GM12864 (cell line): ENCODE measurements at regions not wholly inside any gene's neighbourhood (a gene's known extent, or its start where the extent isn't known, plus 50 kb on each side); places are given as distances from the start of the nearest gene placed in this dataset.
A peak's percentile ranks its signal among the peaks of the same experiment; 100 is the strongest.
"Not testable (repeated sequence)": the region's sequence is repeated elsewhere in the genome, so short reads cannot be mapped to it uniquely, and the experiment has no call there.

Experiments used
- DNase-seq: peaks from one replicate; pipeline ENCODE4 v3.0.0-alpha.2; 2011; ENCODE audit warnings: low read depth
- H3K4me3 ChIP-seq: 2 replicates; pipeline ENCODE4 v1.5.1; 2011; ENCODE audit warnings: mild to moderate bottlenecking, low read depth, low read length, control low read depth
- CTCF ChIP-seq: IDR thresholded peaks from 2 replicates; pipeline ENCODE4 v1.5.1; 2011; ENCODE audit warnings: low read depth, mild to moderate bottlenecking, moderate library complexity, low read length, control low read depth, inconsistent platforms; ENCODE audit errors: missing control alignments

- H3K4me3 ChIP-seq, result no peak overlapping the region
- no peak for DNase-seq
- TF ChIP-seq CTCF, result no peak
These were observed 128.3 kb upstream of the MED14 start for GRCh38 chrX:40863671-40864070.

GRCh38 chrX:40864972-40865371, 129.6 kb upstream of the MED14 start:
- no peak for DNase-seq
- no peak for TF ChIP-seq CTCF
- no peak overlapping the region for H3K4me3 ChIP-seq

DNA sequence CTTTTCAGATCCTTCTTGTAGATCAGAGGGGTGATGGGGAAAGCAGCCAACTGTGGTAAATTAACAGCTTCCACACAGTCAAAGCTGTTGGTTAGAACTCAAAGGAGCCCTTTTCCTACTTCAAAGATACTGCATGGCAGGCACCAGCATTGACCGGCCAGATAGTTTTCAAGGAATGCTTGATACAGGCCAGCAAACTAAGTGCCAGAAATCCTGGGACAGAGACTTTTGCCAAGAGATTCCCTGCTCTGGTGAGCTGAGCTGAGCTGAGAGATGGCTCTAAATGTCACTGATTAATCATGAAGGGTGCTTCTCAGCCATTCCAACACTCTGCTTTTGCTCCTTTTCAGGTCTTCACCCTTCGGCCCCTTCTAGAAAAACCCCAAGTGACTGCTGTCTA, 131.6 kb upstream of the MED14 start:
- DNase-seq, result no peak
- no peak for TF ChIP-seq CTCF
- H3K4me3 ChIP-seq, result no peak overlapping the region

GRCh38 chrX:40867352-40867751, 132.0 kb upstream of the MED14 start:
- H3K4me3 ChIP-seq, result no peak overlapping the region
- DNase-seq, result no peak
- TF ChIP-seq CTCF, result no peak

- H3K4me3 ChIP-seq, result no peak overlapping the region
- DNase-seq, result no peak
- TF ChIP-seq CTCF, result no peak
These were observed 133.5 kb upstream of the MED14 start for GRCh38 chrX:40868868-40869267.

- DNase-seq, H3K4me3 ChIP-seq: not testable (repeated sequence)
These were observed 135.6 kb upstream of the MED14 start for GRCh38 chrX:40870982-40871381.

DNA sequence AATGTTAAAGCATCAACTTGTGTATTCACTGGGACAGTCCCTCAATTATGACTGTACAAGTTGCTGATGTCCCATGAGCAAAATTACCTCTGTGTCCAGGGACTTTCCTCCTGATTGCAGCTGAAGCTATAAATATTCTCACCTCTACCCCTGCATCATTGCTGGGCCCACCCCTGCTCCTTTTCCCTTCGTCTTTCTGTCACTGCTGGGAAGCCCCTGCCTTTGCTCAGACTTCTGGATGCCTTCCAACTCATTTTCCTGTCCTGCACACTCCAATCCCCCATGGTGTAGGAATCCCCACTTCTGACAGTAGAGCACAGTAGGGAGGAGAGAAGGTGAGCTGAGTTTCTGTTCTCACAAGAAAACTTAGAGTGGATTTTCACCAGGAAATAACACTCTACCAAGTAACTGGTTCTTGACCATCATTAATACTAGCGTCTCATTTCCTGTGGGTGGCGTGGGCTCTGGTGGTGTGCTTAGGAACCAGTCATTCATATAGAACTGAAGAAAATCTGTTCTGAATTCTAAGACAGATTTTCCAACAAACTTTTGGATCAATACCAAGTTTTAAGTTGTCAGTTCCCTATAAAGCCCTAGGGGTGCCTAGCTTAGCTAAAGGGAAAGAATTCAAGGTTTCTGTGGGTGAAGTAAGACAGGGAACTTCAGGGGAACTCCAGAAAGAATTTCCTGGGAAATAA, 136.2 kb upstream of the MED14 start:
- H3K4me3 ChIP-seq, result no peak overlapping the region

More for the DNA sequence above, 136.2 kb upstream of the MED14 start:
- peak; percentile 39 for DNase-seq
- no peak for TF ChIP-seq CTCF
